Activated T-helper 2 cell treated with anti-CD3 and anti-CD28 coated beads, Interferon-gamma antibody, Interleukin-2, Interleukin-4, amounts not matched to agents 10 μg/mL and 5 μg/mL and 100 μg/mL, durations not matched to agents 14 hours and 24 hours and 36 hours (primary cell): ENCODE measurements at regions not wholly inside any gene's neighbourhood (a gene's known extent, or its start where the extent isn't known, plus 50 kb on each side); places are given as distances from the start of the nearest gene placed in this dataset.
A peak's percentile ranks its signal among the peaks of the same experiment; 100 is the strongest.

Source experiments
- DNase-seq: peaks from one replicate; pipeline ENCODE4 v3.0.0; 2021; ENCODE audit warnings: low spot score
- H3K27ac Mint-ChIP-seq: one replicate; pipeline ENCODE4 v1.8.0; 2021; ENCODE audit warnings: mixed read lengths
- H3K27me3 Mint-ChIP-seq: one replicate; pipeline ENCODE4 v1.8.0; 2021; ENCODE audit warnings: low read depth, mixed read lengths
- H3K36me3 Mint-ChIP-seq: one replicate; pipeline ENCODE4 v1.8.0; 2021; ENCODE audit warnings: low read depth, mixed read lengths
- H3K4me1 Mint-ChIP-seq: one replicate; pipeline ENCODE4 v1.8.0; 2021; ENCODE audit warnings: low read depth, mixed read lengths
- H3K4me3 Mint-ChIP-seq: one replicate; pipeline ENCODE4 v1.8.0; 2021; ENCODE audit warnings: low read depth, mild to moderate bottlenecking, moderate library complexity, mixed read lengths
- H3K9me3 Mint-ChIP-seq: one replicate; pipeline ENCODE4 v1.8.0; 2021; ENCODE audit warnings: mixed read lengths
- intact Hi-C: fragments of 100-400 bp; cut with micrococcal nuclease; formaldehyde crosslinking; loops from one replicate; pipeline ENCODE4 v1.15.1; 2023

GRCh38 chr2:8004250-8004681, 677.6 kb upstream of the ID2 start:
- no peaks in the 10 kb centered on the region for H3K36me3 Mint-ChIP-seq
- no peak for DNase-seq
- H3K4me1 Mint-ChIP-seq: peaks cover 23% of the 10 kb centered on the region
- no peak overlapping the region for H3K4me3 Mint-ChIP-seq
- H3K9me3 Mint-ChIP-seq: no peaks in the 10 kb centered on the region
- no peak overlapping the region for H3K27ac Mint-ChIP-seq
- intact Hi-C loops: no loop called here
- H3K27me3 Mint-ChIP-seq: no peaks in the 10 kb centered on the region

DNA sequence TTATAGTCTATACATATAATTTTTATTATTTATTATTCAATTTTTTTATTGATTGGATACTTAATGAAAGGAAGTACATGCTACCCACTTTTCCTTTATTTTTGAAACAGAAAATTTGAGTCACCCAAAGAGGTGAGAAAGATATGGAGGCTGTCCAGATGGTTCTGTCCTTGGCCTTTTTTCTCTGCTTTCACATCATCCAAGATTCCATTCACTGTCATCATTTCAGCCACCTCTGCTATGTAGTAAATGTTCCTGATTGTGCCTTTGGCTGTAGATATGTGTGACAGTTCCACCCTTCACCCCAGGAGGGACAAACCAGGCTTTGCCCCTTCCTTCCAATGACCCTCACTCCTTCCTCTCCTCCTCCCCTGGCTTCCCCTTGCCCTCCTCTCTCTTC, 675.7 kb upstream of the ID2 start:
- no peak overlapping the region for H3K4me3 Mint-ChIP-seq
- H3K36me3 Mint-ChIP-seq: no peaks in the 10 kb centered on the region
- no peak overlapping the region for H3K27ac Mint-ChIP-seq
- no peaks in the 10 kb centered on the region for H3K9me3 Mint-ChIP-seq
- intact Hi-C loops: no loop called here
- no peak for DNase-seq
- H3K27me3 Mint-ChIP-seq: no peaks in the 10 kb centered on the region
- H3K4me1 Mint-ChIP-seq: peaks cover 18% of the 10 kb centered on the region

GRCh38 chr2:8006626-8007025, 675.2 kb upstream of the ID2 start:
- no peak for DNase-seq
- no peaks in the 10 kb centered on the region for H3K9me3 Mint-ChIP-seq
- no peaks in the 10 kb centered on the region for H3K27me3 Mint-ChIP-seq
- H3K4me1 Mint-ChIP-seq: peaks cover 18% of the 10 kb centered on the region
- H3K36me3 Mint-ChIP-seq: no peaks in the 10 kb centered on the region
- H3K27ac Mint-ChIP-seq: no peak overlapping the region
- intact Hi-C loops: no loop called here
- no peak overlapping the region for H3K4me3 Mint-ChIP-seq

- H3K4me3 Mint-ChIP-seq: no peak overlapping the region
- DNase-seq: no peak
- intact Hi-C loops: no loop called here
- H3K9me3 Mint-ChIP-seq: no peaks in the 10 kb centered on the region
- no peaks in the 10 kb centered on the region for H3K27me3 Mint-ChIP-seq
- H3K4me1 Mint-ChIP-seq: peaks cover 13% of the 10 kb centered on the region
- H3K36me3 Mint-ChIP-seq: no peaks in the 10 kb centered on the region
- no peak overlapping the region for H3K27ac Mint-ChIP-seq
Observed at GRCh38 chr2:8009010-8009597, 672.8 kb upstream of the ID2 start.

DNA sequence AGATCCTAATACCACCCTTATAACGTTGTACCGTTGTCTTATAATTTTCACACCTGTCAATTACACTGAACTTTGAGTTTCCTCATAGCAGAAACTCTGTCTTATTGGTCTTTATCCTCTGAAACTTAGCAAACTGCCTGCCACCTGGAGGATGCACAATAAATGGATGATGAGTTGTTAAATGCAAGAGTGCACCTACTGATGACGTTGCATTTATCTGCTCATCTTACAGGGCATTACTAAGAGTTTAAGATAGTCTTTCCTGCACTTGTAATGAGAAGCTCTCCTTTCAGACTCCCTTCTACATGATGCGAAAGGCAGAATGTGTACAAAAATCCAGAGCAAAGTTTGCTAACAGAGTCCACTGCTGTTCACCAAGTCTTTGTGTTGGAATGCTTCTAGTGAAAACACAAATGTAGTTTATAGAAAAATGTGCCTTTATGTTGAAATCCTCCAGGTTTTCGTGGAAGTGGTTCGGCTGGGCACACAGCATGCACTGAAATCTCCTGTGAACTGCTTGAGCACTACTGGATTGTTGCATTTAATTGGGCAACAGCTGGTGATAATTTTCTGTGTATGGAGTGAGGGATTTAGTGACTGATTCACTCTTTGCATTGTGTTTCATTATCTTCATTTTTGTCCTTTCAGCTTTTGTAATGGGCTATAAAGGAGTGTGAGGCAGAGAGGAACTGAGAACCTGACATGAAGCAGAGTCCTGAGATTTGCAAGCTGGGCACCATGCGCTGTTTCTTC, 665.8 kb upstream of the ID2 start:
- no peaks in the 10 kb centered on the region for H3K27me3 Mint-ChIP-seq
- H3K4me3 Mint-ChIP-seq: no peak overlapping the region
- intact Hi-C loops: no loop called here
- no peak overlapping the region for H3K27ac Mint-ChIP-seq
- H3K36me3 Mint-ChIP-seq: no peaks in the 10 kb centered on the region
- DNase-seq: no peak
- peaks cover 5% of the 10 kb centered on the region for H3K9me3 Mint-ChIP-seq
- H3K4me1 Mint-ChIP-seq: peaks cover 9% of the 10 kb centered on the region

DNA sequence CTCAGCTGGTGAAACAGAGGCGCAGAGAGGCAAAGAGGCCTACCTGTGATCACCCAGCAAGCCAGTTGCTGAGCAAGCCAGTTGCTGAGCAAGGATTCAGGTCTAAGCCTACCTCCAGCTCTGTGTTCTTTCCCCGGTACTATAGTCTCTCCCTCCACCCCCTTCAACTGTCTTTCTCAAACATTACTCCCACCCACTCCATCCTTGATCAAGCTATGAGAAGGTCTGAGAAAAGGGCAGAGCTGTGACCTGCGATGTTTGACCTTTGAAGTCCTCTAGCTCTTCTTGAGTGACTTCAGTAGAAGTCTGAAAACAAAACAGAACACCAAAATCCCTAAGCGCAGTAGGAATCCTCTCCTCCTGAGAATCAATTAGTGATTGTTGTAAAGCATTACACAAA, 665.2 kb upstream of the ID2 start:
- Mint-ChIP-seq H3K9me3 (peaks cover 5% of the 10 kb centered on the region), H3K4me3 (no peak overlapping the region), H3K27me3 (no peaks in the 10 kb centered on the region), H3K4me1 (peaks cover 9% of the 10 kb centered on the region), H3K36me3 (no peaks in the 10 kb centered on the region), H3K27ac (peak overlapping the region; percentile 30)
- intact Hi-C loops: no loop called here
- DNase-seq: no peak

GRCh38 chr2:8018956-8019355, 662.9 kb upstream of the ID2 start:
- H3K9me3 Mint-ChIP-seq: peaks cover 13% of the 10 kb centered on the region
- intact Hi-C loops: no loop called here
- no peak overlapping the region for H3K4me3 Mint-ChIP-seq

DNA sequence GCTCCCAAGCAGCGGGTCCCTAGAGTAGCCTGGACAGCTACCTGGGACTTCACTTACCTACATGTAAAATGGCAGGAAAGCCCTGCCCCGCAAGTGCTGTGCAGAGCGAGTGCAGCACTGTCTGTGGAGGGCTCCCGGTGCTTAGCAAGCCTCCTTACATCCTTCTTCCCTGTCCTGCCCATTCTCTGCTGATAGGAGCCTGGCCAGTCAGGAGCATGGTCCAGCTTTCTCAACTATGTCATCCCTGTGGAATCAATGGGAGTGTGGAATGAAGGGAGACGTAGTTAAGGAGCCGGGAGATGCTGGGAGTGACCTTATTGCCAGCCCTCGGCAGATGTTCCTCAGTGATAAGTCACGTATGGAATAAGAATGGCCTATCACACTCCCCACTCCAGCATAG, 661.9 kb upstream of the ID2 start:
- no peaks in the 10 kb centered on the region for H3K27me3 Mint-ChIP-seq
- no peak overlapping the region for H3K4me3 Mint-ChIP-seq
- H3K27ac Mint-ChIP-seq: no peak overlapping the region
- peaks cover 13% of the 10 kb centered on the region for H3K9me3 Mint-ChIP-seq
- peaks cover 20% of the 10 kb centered on the region for H3K4me1 Mint-ChIP-seq
- no peak for DNase-seq
- H3K36me3 Mint-ChIP-seq: peaks cover 4% of the 10 kb centered on the region
- intact Hi-C loops: no loop called here

More at GRCh38 chr2:8018956-8019355, 662.9 kb upstream of the ID2 start:
- DNase-seq: no peak
- H3K4me1 Mint-ChIP-seq: peaks cover 20% of the 10 kb centered on the region
- H3K36me3 Mint-ChIP-seq: peaks cover 4% of the 10 kb centered on the region
- H3K27me3 Mint-ChIP-seq: no peaks in the 10 kb centered on the region
- no peak overlapping the region for H3K27ac Mint-ChIP-seq

DNA sequence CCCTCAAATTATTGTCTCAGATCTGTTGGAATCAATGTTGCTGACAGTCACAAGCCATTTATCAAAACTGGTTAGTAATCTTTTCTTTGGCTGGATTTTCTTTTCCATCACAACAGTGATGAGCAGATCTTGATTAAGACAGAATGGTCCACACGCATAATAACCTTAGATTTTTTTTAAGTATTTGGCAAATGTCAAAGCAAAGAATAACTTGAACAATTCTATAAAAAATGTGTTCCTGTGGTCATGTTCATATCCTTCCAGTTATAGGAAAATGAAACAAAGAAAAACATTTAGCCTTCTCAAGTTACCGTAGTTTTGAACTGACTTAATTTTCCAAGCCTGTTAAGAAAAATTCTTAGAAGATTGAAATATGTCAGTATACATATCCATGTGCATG, 659.9 kb upstream of the ID2 start:
- peaks cover 4% of the 10 kb centered on the region for H3K36me3 Mint-ChIP-seq
- intact Hi-C loops: no loop called here
- peaks cover 14% of the 10 kb centered on the region for H3K4me1 Mint-ChIP-seq
- no peaks in the 10 kb centered on the region for H3K27me3 Mint-ChIP-seq
- peak overlapping the region; percentile 57 for H3K27ac Mint-ChIP-seq
- no peak overlapping the region for H3K4me3 Mint-ChIP-seq
- DNase-seq: no peak
- H3K9me3 Mint-ChIP-seq: peaks cover 13% of the 10 kb centered on the region

GRCh38 chr2:8022908-8023640, 658.8 kb upstream of the ID2 start:
- peaks cover 4% of the 10 kb centered on the region for H3K36me3 Mint-ChIP-seq
- H3K9me3 Mint-ChIP-seq: peaks cover 13% of the 10 kb centered on the region
- H3K27me3 Mint-ChIP-seq: no peaks in the 10 kb centered on the region
- intact Hi-C loops: no loop called here
- H3K4me3 Mint-ChIP-seq: no peak overlapping the region
- no peak overlapping the region for H3K27ac Mint-ChIP-seq
- peaks cover 11% of the 10 kb centered on the region for H3K4me1 Mint-ChIP-seq
- DNase-seq: no peak

DNA sequence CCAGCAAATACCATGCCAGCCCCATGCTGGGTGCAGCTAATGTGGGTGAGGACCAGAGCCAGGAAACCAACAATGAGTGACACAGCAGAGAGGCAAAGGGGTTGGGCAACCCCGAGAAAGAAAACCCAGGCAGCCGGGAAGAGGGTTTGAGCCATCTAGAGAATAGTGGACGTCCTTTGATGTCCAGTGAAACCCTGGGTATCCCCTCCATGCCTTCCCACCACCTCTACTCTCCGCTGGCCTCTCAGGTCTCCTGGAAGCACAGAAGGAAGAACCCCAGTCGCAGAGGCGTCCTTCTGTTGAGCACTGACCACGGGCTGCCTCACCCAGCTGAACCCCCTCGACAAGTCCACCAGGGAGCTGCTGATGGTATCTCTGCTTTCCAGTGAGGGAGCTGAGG, 657.4 kb upstream of the ID2 start:
- Mint-ChIP-seq H3K4me3 (no peak overlapping the region), H3K27me3 (no peaks in the 10 kb centered on the region), H3K27ac (no peak overlapping the region), H3K4me1 (peaks cover 11% of the 10 kb centered on the region), H3K9me3 (peaks cover 13% of the 10 kb centered on the region), H3K36me3 (peaks cover 4% of the 10 kb centered on the region)
- no peak for DNase-seq
- intact Hi-C loops: no loop called here

DNA sequence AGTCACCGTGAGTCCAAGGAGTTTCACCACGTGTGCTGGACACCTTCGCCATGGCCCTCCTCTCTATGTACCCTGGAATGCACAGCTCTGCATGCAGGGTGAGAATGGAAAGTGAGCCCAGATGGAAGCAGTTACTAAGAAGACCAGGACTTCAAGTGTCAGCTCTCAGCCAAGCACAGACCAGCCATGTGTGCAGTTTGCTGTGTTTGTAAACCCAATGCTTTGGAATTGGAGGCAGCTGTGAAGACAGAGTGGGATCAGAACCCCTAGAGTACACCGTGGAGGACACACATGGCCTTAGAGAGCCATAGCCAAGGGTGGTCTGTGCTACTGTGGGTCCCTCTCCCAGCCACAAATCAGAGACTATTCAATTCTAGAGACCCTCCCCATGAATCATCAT, 655.5 kb upstream of the ID2 start:
- no peak for DNase-seq
- no peaks in the 10 kb centered on the region for H3K27me3 Mint-ChIP-seq
- H3K9me3 Mint-ChIP-seq: peaks cover 8% of the 10 kb centered on the region
- peaks cover 22% of the 10 kb centered on the region for H3K4me1 Mint-ChIP-seq
- H3K36me3 Mint-ChIP-seq: peaks cover 4% of the 10 kb centered on the region
- intact Hi-C loops: no loop called here
- no peak overlapping the region for H3K4me3 Mint-ChIP-seq
- no peak overlapping the region for H3K27ac Mint-ChIP-seq

DNA sequence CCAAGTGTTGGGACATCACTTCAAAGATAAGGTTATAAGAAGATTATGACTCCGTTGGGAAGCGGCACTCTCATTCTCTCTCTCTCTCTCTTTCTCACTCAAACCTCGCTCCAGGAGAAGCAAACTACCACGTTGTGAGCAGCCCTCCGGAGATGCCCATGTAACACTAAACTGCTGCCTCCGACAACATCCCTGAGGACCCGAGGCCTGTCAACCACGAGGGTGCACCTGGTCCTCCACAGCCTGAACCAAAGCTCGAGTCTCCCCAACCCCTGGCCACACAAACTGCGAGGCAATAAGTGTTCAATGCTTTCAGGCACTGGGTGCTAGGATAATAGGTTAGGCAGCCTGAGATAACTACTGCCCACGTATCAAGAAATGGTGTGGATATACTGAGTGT, 654.5 kb upstream of the ID2 start:
- Mint-ChIP-seq H3K4me1 (peaks cover 20% of the 10 kb centered on the region), H3K27ac (no peak overlapping the region), H3K36me3 (peaks cover 4% of the 10 kb centered on the region), H3K9me3 (peaks cover 4% of the 10 kb centered on the region), H3K27me3 (no peaks in the 10 kb centered on the region), H3K4me3 (no peak overlapping the region)
- intact Hi-C loops: no loop called here
- DNase-seq: no peak
